ENCODE measurements at regions not wholly inside any gene's neighbourhood (a gene's known extent, or its start where the extent isn't known, plus 50 kb on each side); places are given as distances from the start of the nearest gene placed in this dataset.

DNA sequence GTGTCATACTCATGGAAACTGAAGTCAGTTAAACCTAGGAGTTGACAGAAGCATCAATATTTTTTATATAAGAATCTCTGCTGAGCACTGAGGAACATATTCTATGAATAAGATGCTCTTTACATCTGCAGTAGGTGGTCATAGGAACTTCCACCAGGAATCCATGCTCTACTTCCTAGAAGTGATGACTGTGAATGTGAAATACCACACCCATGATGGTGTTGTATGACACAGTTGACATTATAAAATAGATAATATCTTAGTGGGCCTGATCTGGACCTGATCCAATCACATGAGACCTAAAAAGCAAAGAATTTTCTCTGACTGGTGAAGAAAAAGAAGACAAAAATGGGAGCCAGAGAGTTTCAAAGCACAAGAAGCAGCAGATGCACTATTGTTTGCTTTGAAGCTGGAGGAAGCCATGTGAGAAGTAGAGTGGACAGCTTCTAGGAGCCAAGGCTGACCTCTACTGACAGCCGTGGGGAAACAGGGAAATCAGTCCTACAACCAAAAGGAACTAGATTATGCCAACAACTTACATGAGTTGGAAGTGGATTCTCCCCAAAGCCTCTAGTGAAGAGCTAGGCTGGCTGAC lies 68.6 kb upstream of the HS3ST1 start:
- TF ChIP-seq, protein P1, sequence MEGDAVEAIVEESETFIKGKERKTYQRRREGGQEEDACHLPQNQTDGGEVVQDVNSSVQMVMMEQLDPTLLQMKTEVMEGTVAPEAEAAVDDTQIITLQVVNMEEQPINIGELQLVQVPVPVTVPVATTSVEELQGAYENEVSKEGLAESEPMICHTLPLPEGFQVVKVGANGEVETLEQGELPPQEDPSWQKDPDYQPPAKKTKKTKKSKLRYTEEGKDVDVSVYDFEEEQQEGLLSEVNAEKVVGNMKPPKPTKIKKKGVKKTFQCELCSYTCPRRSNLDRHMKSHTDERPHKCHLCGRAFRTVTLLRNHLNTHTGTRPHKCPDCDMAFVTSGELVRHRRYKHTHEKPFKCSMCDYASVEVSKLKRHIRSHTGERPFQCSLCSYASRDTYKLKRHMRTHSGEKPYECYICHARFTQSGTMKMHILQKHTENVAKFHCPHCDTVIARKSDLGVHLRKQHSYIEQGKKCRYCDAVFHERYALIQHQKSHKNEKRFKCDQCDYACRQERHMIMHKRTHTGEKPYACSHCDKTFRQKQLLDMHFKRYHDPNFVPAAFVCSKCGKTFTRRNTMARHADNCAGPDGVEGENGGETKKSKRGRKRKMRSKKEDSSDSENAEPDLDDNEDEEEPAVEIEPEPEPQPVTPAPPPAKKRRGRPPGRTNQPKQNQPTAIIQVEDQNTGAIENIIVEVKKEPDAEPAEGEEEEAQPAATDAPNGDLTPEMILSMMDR (IDR thresholded peaks at IDR 0.05): peak; percentile 18; the same call in 1 of the 2 replicates
- no peak for TF ChIP-seq ZFX (IDR thresholded peaks at IDR 0.05; ENCODE audit: borderline replicate concordance)
